SK-N-SH (cell line): ENCODE measurements at regions not wholly inside any gene's neighbourhood (a gene's known extent, or its start where the extent isn't known, plus 50 kb on each side); places are given as distances from the start of the nearest gene placed in this dataset.

Experiments used
- CTCF ChIA-PET: fragments of 300-600, 350-600 bp; formaldehyde crosslinking; extraction: SDS; loops from one replicate; lab custom pipeline; 2021; lab: Yijun Ruan, JAX
- POLR2A ChIA-PET: fragments of 350-600 bp; sonication (Branson Sonifier 250); formaldehyde crosslinking; extraction: SDS; loops from one replicate; lab custom pipeline; 2020; ENCODE audit warnings: antibody characterized with exemption, inconsistent platforms; lab: Yijun Ruan, JAX
- DNase-seq: peaks from one replicate; pipeline ENCODE4 v3.0.0; 2012
- H2AFZ ChIP-seq: fragments of 200-600 bp; sonication (generic); 2 replicates; pipeline ENCODE4 v1.8.1; 2016; ENCODE audit warnings: antibody characterized with exemption, mild to moderate bottlenecking, low read depth
- H3F3A ChIP-seq: fragments of 200-600 bp; sonication (generic); replicated peaks from 2 replicates; pipeline ENCODE3; 2016; ENCODE audit warnings: antibody characterized with exemption, mild to moderate bottlenecking; ENCODE audit not compliant: insufficient read depth
- H3K27ac ChIP-seq, 2 experiments: fragments of 200-500 bp in 1 of 2; fragments of 200-600 bp in 1 of 2; sonication (Bioruptor generic) in 1 of 2; sonication (generic), shearing (Covaris generic) in 1 of 2; 2 replicates each; pipeline versions ENCODE4 v1.5.1 to v1.6.1; 2014 to 2016; ENCODE audit warnings: low read depth in 2 of 2, inconsistent platforms in 1 of 2, low read length in 1 of 2, mild to moderate bottlenecking in 1 of 2, mixed read lengths in 1 of 2
- H3K27me3 ChIP-seq: fragments of 200-600 bp; sonication (generic), shearing (Covaris generic); 2 replicates; pipeline ENCODE4 v1.6.1; 2016; ENCODE audit warnings: mixed run types; ENCODE audit not compliant: insufficient read depth
- H3K36me3 ChIP-seq, 2 experiments: fragments of 200-500 bp in 1 of 2; fragments of 200-600 bp in 1 of 2; sonication (Bioruptor generic) in 1 of 2; sonication (generic) in 1 of 2; replicated peaks in 1 of 2; 2 replicates each; pipeline versions ENCODE3 to v1.5.1; 2014 to 2016; ENCODE audit warnings: low read length in 1 of 2, mild to moderate bottlenecking in 1 of 2; ENCODE audit not compliant: insufficient read depth in 2 of 2, control insufficient read depth in 1 of 2
- H3K4me1 ChIP-seq, 2 experiments: fragments of 200-500 bp in 1 of 2; fragments of 200-600 bp in 1 of 2; sonication (Bioruptor generic) in 1 of 2; sonication (generic), shearing (Covaris generic) in 1 of 2; 2 replicates each; pipeline versions ENCODE4 v1.5.1 to v1.6.1; 2014 to 2016; ENCODE audit warnings: low read depth in 1 of 2, low read length in 1 of 2, mixed run types in 1 of 2; ENCODE audit not compliant: insufficient read depth in 2 of 2, control insufficient read depth in 1 of 2
- H3K4me2 ChIP-seq: fragments of 200-600 bp; sonication (generic), shearing (Covaris generic); 2 replicates; pipeline ENCODE4 v1.6.1; 2017; ENCODE audit warnings: mixed run types
- H3K4me3 ChIP-seq, 2 experiments: fragments of 200-500 bp in 1 of 2; fragments of 200-600 bp in 1 of 2; sonication (Bioruptor generic) in 1 of 2; sonication (generic), shearing (Covaris generic) in 1 of 2; 2 replicates each; pipeline versions ENCODE4 v1.5.1 to v1.8.1; 2014 to 2016; ENCODE audit warnings: low read depth in 2 of 2, inconsistent platforms in 1 of 2, low read length in 1 of 2, mild to moderate bottlenecking in 1 of 2, mixed read lengths in 1 of 2, moderate library complexity in 1 of 2
- H3K79me2 ChIP-seq: fragments of 200-600 bp; sonication (generic); 2 replicates; pipeline ENCODE4 v1.8.1; 2017; ENCODE audit warnings: mild to moderate bottlenecking; ENCODE audit not compliant: insufficient read depth
- H3K9ac ChIP-seq: fragments of 200-600 bp; sonication (generic); 2 replicates; pipeline ENCODE4 v1.6.1; 2017; ENCODE audit warnings: mixed run types
- H3K9me2 ChIP-seq: fragments of 200-600 bp; sonication (generic); 2 replicates; pipeline ENCODE4 v1.6.1; 2017; ENCODE audit warnings: mixed run types
- H3K9me3 ChIP-seq: fragments of 200-600 bp; sonication (generic); 2 replicates; pipeline ENCODE4 v1.6.1; 2017; ENCODE audit warnings: mixed run types, mild to moderate bottlenecking, moderate library complexity
- H4K20me1 ChIP-seq: fragments of 200-600 bp; sonication (generic); 2 replicates; pipeline ENCODE4 v1.6.1; 2017; ENCODE audit warnings: mild to moderate bottlenecking, mixed run types; ENCODE audit not compliant: insufficient read depth
- CHD2 ChIP-seq: fragments of 150-350 bp; IDR thresholded peaks from 2 replicates; pipeline ENCODE4 v1.6.1; 2018; ENCODE audit warnings: low read length; ENCODE audit not compliant: partially characterized antibody
- CTCF ChIP-seq: fragments of 200-600 bp; sonication (generic); IDR thresholded peaks from 2 replicates; pipeline ENCODE4 v1.6.1; 2017; ENCODE audit warnings: antibody characterized with exemption, mild to moderate bottlenecking, moderate library complexity
- ELF1 ChIP-seq: IDR thresholded peaks from 2 replicates; pipeline ENCODE4 v1.4.0; 2012
- EP300 ChIP-seq, 2 experiments: IDR thresholded peaks; 2 replicates each; pipeline versions ENCODE4 v1.4.0 to v1.6.1; 2012; ENCODE audit warnings: borderline replicate concordance in 1 of 2, low read depth in 1 of 2, low read length in 1 of 2
- EZH2phosphoT487 ChIP-seq: fragments of 200-600 bp; sonication (generic); IDR thresholded peaks from 2 replicates; pipeline ENCODE4 v1.6.1; 2017; ENCODE audit warnings: low read depth, mixed run types, mild to moderate bottlenecking, antibody characterized with exemption, moderate library complexity, borderline replicate concordance
- FOSL2 ChIP-seq: IDR thresholded peaks from 2 replicates; pipeline ENCODE4 v1.4.0; 2012; ENCODE audit warnings: low read depth, mild to moderate bottlenecking, moderate library complexity, borderline replicate concordance
- GATA2 ChIP-seq: sonication (generic); formaldehyde crosslinking; IDR thresholded peaks from 2 replicates; pipeline ENCODE4 v1.5.0; 2020; ENCODE audit warnings: mild to moderate bottlenecking, missing genetic modification reagents
- MXI1 ChIP-seq: IDR thresholded peaks from 2 replicates; pipeline ENCODE4 v1.6.1; 2012; ENCODE audit warnings: mild to moderate bottlenecking, low read depth, low read length, improper control_type of control experiment
- NFIC ChIP-seq: IDR thresholded peaks from 2 replicates; pipeline ENCODE4 v1.4.0; 2012; ENCODE audit warnings: borderline replicate concordance
- POLR2AphosphoS5 ChIP-seq: IDR thresholded peaks from 2 replicates; pipeline ENCODE4 v1.6.1; 2012; ENCODE audit warnings: low read depth, low read length
- RAD21 ChIP-seq: IDR thresholded peaks from 2 replicates; pipeline ENCODE4 v1.6.1; 2012; ENCODE audit warnings: mild to moderate bottlenecking, low read length
- REST ChIP-seq: IDR thresholded peaks from 2 replicates; pipeline ENCODE4 v1.6.1; 2012; ENCODE audit warnings: mild to moderate bottlenecking, low read depth, low read length, moderate library complexity
- RXRA ChIP-seq: IDR thresholded peaks from 2 replicates; pipeline ENCODE4 v1.4.0; 2012; ENCODE audit warnings: low read depth, mild to moderate bottlenecking, borderline replicate concordance
- TAF1 ChIP-seq: IDR thresholded peaks from 2 replicates; pipeline ENCODE4 v1.6.1; 2012; ENCODE audit warnings: low read depth, mild to moderate bottlenecking, low read length, moderate library complexity, borderline replicate concordance
- YY1 ChIP-seq: IDR thresholded peaks from 2 replicates; pipeline ENCODE4 v1.4.0; 2012; ENCODE audit warnings: low read depth, mild to moderate bottlenecking
- ZBTB33 ChIP-seq: IDR thresholded peaks from 2 replicates; pipeline ENCODE4 v1.4.0; 2012; ENCODE audit warnings: low read depth, borderline replicate concordance
- WGBS: methylation state at CpG from one replicate; pipeline ENCODE4 v1.1.6; 2017; ENCODE audit warnings: low lambda C conversion rate; 5-methylcytosine and 5-hydroxymethylcytosine counted together

- no peaks in the 10 kb centered on the region for H4K20me1 ChIP-seq
- no peak overlapping the region for H3K4me3 ChIP-seq
- H2AFZ ChIP-seq: no peak overlapping the region
- no peaks in the 10 kb centered on the region for H3K79me2 ChIP-seq
- H3K9ac ChIP-seq: no peak overlapping the region
- H3K27ac ChIP-seq: no peak overlapping the region
- H3K9me3 ChIP-seq: no peaks in the 10 kb centered on the region; the same call in 1 of the 2 replicates
- H3F3A ChIP-seq: no peaks in the 10 kb centered on the region
- H3K9me2 ChIP-seq: no peaks in the 10 kb centered on the region
- no peaks in the 10 kb centered on the region for H3K36me3 ChIP-seq
- DNase-seq: no peak
- TF ChIP-seq REST (no peak), NFIC (no peak), YY1 (no peak), EP300 (IDR thresholded peaks at IDR 0.05; ENCODE audit: borderline replicate concordance in 1 of 2, low read depth in 1 of 2, low read length in 1 of 2) (no peak), CTCF (no peak), MXI1 (no peak), RXRA (no peak), ELF1 (no peak), POLR2AphosphoS5 (no peak), TAF1 (no peak), EZH2phosphoT487 (no peak), ZBTB33 (no peak), RAD21 (no peak), CHD2 (no peak), GATA2 (CRISPR knock-in tag) (no peak), FOSL2 (no peak)
- no peaks in the 10 kb centered on the region for H3K27me3 ChIP-seq
- no peaks in the 10 kb centered on the region for H3K4me1 ChIP-seq
- WGBS: 30% methylated on average over 5 of the region's 5 CpGs
- no peak overlapping the region for H3K4me2 ChIP-seq
- ChIA-PET POLR2A (no interaction called here), CTCF (no interaction called here)
These were observed 2216.6 kb upstream of the WWC1 start for GRCh38 chr5:166074582-166075481.
